Keratinocyte (primary cell): ENCODE measurements at regions not wholly inside any gene's neighbourhood (a gene's known extent, or its start where the extent isn't known, plus 50 kb on each side); places are given as distances from the start of the nearest gene placed in this dataset.

Source experiments
- DNase-seq: peaks from one replicate; pipeline ENCODE4 v3.0.0-alpha.2; 2011; ENCODE audit warnings: low read depth, missing footprints, low spot score
- FAIRE-seq: peaks from 2 replicates; lab custom pipeline; 2011; peaks lifted over from hg19 to GRCh38; lab: Jason Lieb, UNC
- H2AFZ ChIP-seq: 2 replicates; pipeline ENCODE4 v1.6.0; 2012; ENCODE audit warnings: low read length, control low read depth, inconsistent platforms; ENCODE audit not compliant: control insufficient read depth
- H3K27ac ChIP-seq: 2 replicates; pipeline ENCODE4 v1.5.1; 2011; ENCODE audit warnings: low read length; ENCODE audit not compliant: control insufficient read depth, insufficient read depth
- H3K27me3 ChIP-seq: 3 replicates; pipeline ENCODE4 v1.6.0; 2011; ENCODE audit warnings: low read length; ENCODE audit not compliant: control insufficient read depth, insufficient read depth; ENCODE audit errors: extremely low read depth
- H3K36me3 ChIP-seq, 2 experiments: 2 replicates in 1 of 2; 3 replicates in 1 of 2; pipeline ENCODE4 v1.5.1; 2011; ENCODE audit warnings: low read length in 2 of 2, mild to moderate bottlenecking in 1 of 2; ENCODE audit not compliant: control insufficient read depth in 2 of 2, insufficient read depth in 2 of 2; ENCODE audit errors: extremely low read depth in 1 of 2
- H3K4me1 ChIP-seq: 3 replicates; pipeline ENCODE4 v1.5.1; 2011; ENCODE audit warnings: low read length; ENCODE audit not compliant: control insufficient read depth, insufficient read depth; ENCODE audit errors: extremely low read depth
- H3K4me2 ChIP-seq: 3 replicates; pipeline ENCODE4 v1.6.0; 2011; ENCODE audit warnings: low read depth, low read length; ENCODE audit not compliant: control insufficient read depth, insufficient read depth; ENCODE audit errors: extremely low read depth
- H3K4me3 ChIP-seq, 3 experiments: fragments of 200-600 bp in 1 of 3; sonication (generic) in 1 of 3; 2 replicates in 2 of 3; 3 replicates in 1 of 3; pipeline ENCODE4 v1.5.1; 2011 to 2016; ENCODE audit warnings: low read length in 3 of 3, mild to moderate bottlenecking in 3 of 3, control low read depth in 2 of 3, inconsistent platforms in 1 of 3, low read depth in 1 of 3, mixed read lengths in 1 of 3, mixed run types in 1 of 3, moderate library complexity in 1 of 3; ENCODE audit not compliant: control insufficient read depth in 2 of 3, insufficient read depth in 2 of 3; ENCODE audit errors: extremely low read depth in 1 of 3
- H3K79me2 ChIP-seq: 2 replicates; pipeline ENCODE4 v1.6.0; 2012; ENCODE audit warnings: low read length; ENCODE audit not compliant: control insufficient read depth, insufficient read depth
- H3K9ac ChIP-seq: 3 replicates; pipeline ENCODE4 v1.6.0; 2011; ENCODE audit warnings: low read length; ENCODE audit not compliant: control insufficient read depth, insufficient read depth; ENCODE audit errors: extremely low read depth
- H3K9me1 ChIP-seq: 3 replicates; pipeline ENCODE4 v1.6.0; 2011; ENCODE audit warnings: low read length; ENCODE audit not compliant: control insufficient read depth, insufficient read depth; ENCODE audit errors: extremely low read depth
- H3K9me3 ChIP-seq: 2 replicates; pipeline ENCODE4 v1.5.1; 2012; ENCODE audit warnings: low read depth, low read length; ENCODE audit not compliant: control insufficient read depth
- H4K20me1 ChIP-seq: 3 replicates; pipeline ENCODE4 v1.6.0; 2011; ENCODE audit warnings: low read length; ENCODE audit not compliant: control insufficient read depth, insufficient read depth; ENCODE audit errors: extremely low read depth
- EZH2 ChIP-seq: IDR thresholded peaks from one replicate; pipeline ENCODE4 v1.6.1; 2012; ENCODE audit warnings: inconsistent platforms, mild to moderate bottlenecking, low read length, moderate library complexity
- dilution Hi-C: fragments of 300-500 bp; cut with MboI; formaldehyde crosslinking; loops from one replicate; pipeline ENCODE4 v1.7.0; 2020; ENCODE audit warnings: low sequenced_read_pairs; ENCODE audit not compliant: extremely low pct_ligation_motif_present
- TF ChIP-seq, protein P1 (sequence below), 3 experiments: IDR thresholded peaks in 1 of 3; conservative IDR thresholded peaks in 1 of 3; optimal IDR thresholded peaks in 1 of 3; 2 replicates in 2 of 3; 3 replicates in 1 of 3; pipeline versions ENCODE3 to v1.5.1; 2011; ENCODE audit warnings: low read length in 3 of 3, mild to moderate bottlenecking in 3 of 3, moderate library complexity in 2 of 3, control low read depth in 1 of 3, inconsistent platforms in 1 of 3; ENCODE audit not compliant: insufficient read depth in 2 of 3; ENCODE audit errors: extremely low read depth in 1 of 3

DNA sequence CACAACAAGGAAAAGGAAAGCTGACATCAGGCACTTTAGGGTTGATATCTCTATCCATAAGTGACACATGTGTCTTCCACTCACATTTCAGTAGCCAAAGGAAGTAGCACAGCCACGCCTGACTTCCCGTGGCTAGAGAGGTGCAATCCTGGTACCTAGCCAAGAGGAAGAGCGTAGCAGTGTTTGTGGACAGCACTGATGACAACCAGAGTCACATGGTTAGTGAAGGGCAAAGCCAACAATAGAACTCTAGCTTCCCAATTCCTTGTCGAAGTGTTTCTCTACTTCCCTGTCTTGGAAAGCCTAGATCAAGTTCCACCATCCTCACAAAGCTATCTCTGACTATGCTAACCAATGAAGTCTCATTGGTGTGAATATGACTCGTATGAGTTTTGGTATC lies 189.2 kb downstream of the RSL24D1 start:
- Histone ChIP-seq H2AFZ (no peak overlapping the region), H3K36me3 (no peaks in the 10 kb centered on the region), H3K27ac (no peak overlapping the region), H3K9me3 (peaks cover 2% of the 10 kb centered on the region), H3K9ac (no peak overlapping the region), H3K4me3 (no peak overlapping the region), H3K4me1 (no peaks in the 10 kb centered on the region), H3K79me2 (no peaks in the 10 kb centered on the region), H3K27me3 (no peaks in the 10 kb centered on the region), H3K9me1 (no peaks in the 10 kb centered on the region), H4K20me1 (no peaks in the 10 kb centered on the region), H3K4me2 (no peak overlapping the region)
- DNase-seq (no peak), FAIRE-seq (no peak)
- no peak for TF ChIP-seq EZH2
- TF ChIP-seq, protein P1, sequence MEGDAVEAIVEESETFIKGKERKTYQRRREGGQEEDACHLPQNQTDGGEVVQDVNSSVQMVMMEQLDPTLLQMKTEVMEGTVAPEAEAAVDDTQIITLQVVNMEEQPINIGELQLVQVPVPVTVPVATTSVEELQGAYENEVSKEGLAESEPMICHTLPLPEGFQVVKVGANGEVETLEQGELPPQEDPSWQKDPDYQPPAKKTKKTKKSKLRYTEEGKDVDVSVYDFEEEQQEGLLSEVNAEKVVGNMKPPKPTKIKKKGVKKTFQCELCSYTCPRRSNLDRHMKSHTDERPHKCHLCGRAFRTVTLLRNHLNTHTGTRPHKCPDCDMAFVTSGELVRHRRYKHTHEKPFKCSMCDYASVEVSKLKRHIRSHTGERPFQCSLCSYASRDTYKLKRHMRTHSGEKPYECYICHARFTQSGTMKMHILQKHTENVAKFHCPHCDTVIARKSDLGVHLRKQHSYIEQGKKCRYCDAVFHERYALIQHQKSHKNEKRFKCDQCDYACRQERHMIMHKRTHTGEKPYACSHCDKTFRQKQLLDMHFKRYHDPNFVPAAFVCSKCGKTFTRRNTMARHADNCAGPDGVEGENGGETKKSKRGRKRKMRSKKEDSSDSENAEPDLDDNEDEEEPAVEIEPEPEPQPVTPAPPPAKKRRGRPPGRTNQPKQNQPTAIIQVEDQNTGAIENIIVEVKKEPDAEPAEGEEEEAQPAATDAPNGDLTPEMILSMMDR (optimal IDR thresholded peaks at IDR 0.05 in 1 of 3, IDR thresholded peaks at IDR 0.05 in 1 of 3, conservative IDR thresholded peaks at IDR 0.05 in 1 of 3; ENCODE audit: extremely low read depth in 1 of 3, insufficient read depth in 2 of 3, low read length in 3 of 3) = no peak
- dilution Hi-C loops = no loop called here

DNA sequence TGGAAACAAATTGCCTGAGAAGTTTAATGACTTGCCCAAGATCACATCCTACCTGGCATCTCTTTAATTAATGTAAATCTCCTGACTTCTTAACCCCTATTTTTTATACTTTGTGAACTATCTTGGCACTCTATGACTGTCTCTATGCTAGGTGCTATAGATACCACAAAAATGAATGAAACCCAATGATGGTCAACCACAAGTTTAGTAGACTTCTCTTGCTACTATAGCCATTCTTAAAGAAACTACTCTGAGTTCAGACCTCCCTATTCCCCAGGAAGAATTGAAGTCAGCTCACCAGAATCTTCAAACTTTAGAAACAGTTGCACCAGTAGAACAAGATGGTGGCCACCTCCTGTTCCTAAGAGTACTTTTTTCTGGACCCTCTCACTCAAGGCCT lies 191.1 kb downstream of the RSL24D1 start:
- H3K4me1 ChIP-seq = no peaks in the 10 kb centered on the region
- DNase-seq = no peak
- H4K20me1 ChIP-seq = no peaks in the 10 kb centered on the region
- no peaks in the 10 kb centered on the region for H3K27me3 ChIP-seq
- H3K79me2 ChIP-seq = no peaks in the 10 kb centered on the region
- H3K36me3 ChIP-seq = no peaks in the 10 kb centered on the region
- TF ChIP-seq, protein P1 (optimal IDR thresholded peaks at IDR 0.05 in 1 of 3, IDR thresholded peaks at IDR 0.05 in 1 of 3, conservative IDR thresholded peaks at IDR 0.05 in 1 of 3; ENCODE audit: extremely low read depth in 1 of 3, insufficient read depth in 2 of 3, low read length in 3 of 3) = no peak
- dilution Hi-C loops = no loop called here
- H2AFZ ChIP-seq = no peak overlapping the region
- H3K9me3 ChIP-seq = no peaks in the 10 kb centered on the region
- no peak overlapping the region for H3K9ac ChIP-seq
- H3K9me1 ChIP-seq = no peaks in the 10 kb centered on the region
- no peak for FAIRE-seq
- H3K27ac ChIP-seq = no peak overlapping the region
- no peak overlapping the region for H3K4me2 ChIP-seq
- H3K4me3 ChIP-seq = no peak overlapping the region
